ENCODE measurements at regions not wholly inside any gene's neighbourhood (a gene's known extent, or its start where the extent isn't known, plus 50 kb on each side); places are given as distances from the start of the nearest gene placed in this dataset.

DNA sequence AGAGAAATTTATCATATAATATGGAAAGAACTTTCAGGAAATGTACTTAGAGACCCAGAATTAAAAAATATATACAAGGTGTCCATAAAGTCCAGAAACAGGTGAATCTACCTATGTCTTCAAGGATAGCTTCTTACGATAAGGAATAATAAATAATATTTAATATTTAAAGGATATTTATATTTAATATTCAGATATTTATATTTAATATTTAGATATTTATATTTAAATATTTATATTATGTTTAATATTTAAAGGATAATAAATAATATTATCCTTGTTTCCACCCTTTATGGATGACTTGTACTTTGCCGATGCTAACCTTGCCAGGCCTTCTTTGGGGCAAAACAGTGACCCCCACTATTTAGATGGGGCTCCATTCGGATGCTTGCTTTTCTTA is 169.5 kb upstream of the CADM1 start:
- TF ChIP-seq POLR2A (IDR thresholded peaks at IDR 0.05; ENCODE audit: low read length) (no peak), GATA1 (IDR thresholded peaks at IDR 0.05; ENCODE audit: low read depth, low read length) (no peak)

All from erythroblast (primary cell).